Activated CD4-positive, alpha-beta T cell treated with anti-CD3 and anti-CD28 coated beads, Interleukin-2, amount 10 ng/mL, durations not matched to agents 7 days and 5 days (primary cell): ENCODE measurements at regions not wholly inside any gene's neighbourhood (a gene's known extent, or its start where the extent isn't known, plus 50 kb on each side); places are given as distances from the start of the nearest gene placed in this dataset.
"Not testable (repeated sequence)": the region's sequence is repeated elsewhere in the genome, so short reads cannot be mapped to it uniquely, and the experiment has no call there.

Experiments used
- CTCF ChIA-PET: fragments of 350-600 bp; sonication (Branson Sonifier 250); formaldehyde crosslinking; loops from one replicate; lab custom pipeline; 2021; ENCODE audit warnings: antibody characterized with exemption; lab: Charles Lee
- POLR2A ChIA-PET: fragments of 350-600 bp; sonication (Branson Sonifier 250); formaldehyde crosslinking; loops from one replicate; lab custom pipeline; 2021; ENCODE audit warnings: antibody characterized with exemption; lab: Charles Lee
- DNase-seq: peaks from one replicate; pipeline ENCODE4 v3.0.0-alpha.2; 2020
- H3K27ac Mint-ChIP-seq: one replicate; pipeline ENCODE4 v1.8.0; 2021; ENCODE audit warnings: mild to moderate bottlenecking, moderate library complexity, mixed read lengths
- H3K27me3 Mint-ChIP-seq: one replicate; pipeline ENCODE4 v1.8.0; 2021; ENCODE audit warnings: mixed read lengths
- H3K36me3 Mint-ChIP-seq: one replicate; pipeline ENCODE4 v1.8.0; 2021; ENCODE audit warnings: low read depth, mixed read lengths
- H3K4me1 Mint-ChIP-seq: one replicate; pipeline ENCODE4 v1.8.0; 2021; ENCODE audit warnings: mixed read lengths
- H3K4me3 Mint-ChIP-seq: one replicate; pipeline ENCODE4 v1.8.0; 2021; ENCODE audit warnings: mild to moderate bottlenecking, moderate library complexity, mixed read lengths
- H3K9me3 Mint-ChIP-seq: one replicate; pipeline ENCODE4 v1.8.0; 2021; ENCODE audit warnings: mixed read lengths

DNA sequence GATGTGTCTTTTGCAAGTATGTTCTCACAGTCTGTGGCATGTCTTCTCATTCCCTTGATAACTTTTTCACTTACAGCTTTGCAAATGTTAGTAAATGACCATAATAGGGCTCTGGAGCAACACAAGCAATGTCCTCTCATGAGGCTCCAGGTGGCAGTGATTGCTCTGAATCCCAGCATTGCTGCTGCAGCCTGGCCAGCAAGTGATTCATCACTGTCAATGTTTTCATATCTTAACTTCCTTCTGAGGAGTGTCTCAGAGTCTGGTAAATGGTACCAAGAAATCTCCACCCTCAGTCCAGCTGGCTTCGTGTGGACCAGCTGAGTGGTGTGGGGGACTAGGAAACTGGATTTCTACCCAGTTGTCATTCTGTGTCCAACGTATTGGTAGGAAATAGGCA, 139.6 kb downstream of the MYLK4 start:
- POLR2A ChIA-PET, result no interaction called here
- Mint-ChIP-seq H3K4me3 (no peak overlapping the region), H3K36me3 (no peaks in the 10 kb centered on the region), H3K27ac (no peak overlapping the region), H3K27me3 (peaks cover 34% of the 10 kb centered on the region), H3K9me3 (peaks cover 4% of the 10 kb centered on the region), H3K4me1 (no peaks in the 10 kb centered on the region)
- CTCF ChIA-PET, result interaction anchor here (1.5 kb wide), 1 partner anchor 23 kb away, joined by 4 read pairs; no protein-coding TSS in a partner anchor
- no peak for DNase-seq

GRCh38 chr6:2608503-2608902, 142.2 kb downstream of the MYLK4 start:
- Mint-ChIP-seq H3K36me3 (no peaks in the 10 kb centered on the region), H3K4me3 (no peak overlapping the region), H3K9me3 (no peaks in the 10 kb centered on the region), H3K27ac (no peak overlapping the region), H3K27me3 (peaks cover 26% of the 10 kb centered on the region), H3K4me1 (no peaks in the 10 kb centered on the region)
- POLR2A ChIA-PET, result no interaction called here
- DNase-seq, result no peak
- CTCF ChIA-PET, result no interaction called here

GRCh38 chr6:2600363-2600762, 150.4 kb downstream of the MYLK4 start:
- Mint-ChIP-seq H3K27ac (no peak overlapping the region), H3K27me3 (peaks cover 6% of the 10 kb centered on the region), H3K36me3 (no peaks in the 10 kb centered on the region), H3K4me3 (no peak overlapping the region), H3K4me1 (no peaks in the 10 kb centered on the region), H3K9me3 (no peaks in the 10 kb centered on the region)
- CTCF ChIA-PET, result no interaction called here
- POLR2A ChIA-PET, result no interaction called here
- DNase-seq, result no peak

DNA sequence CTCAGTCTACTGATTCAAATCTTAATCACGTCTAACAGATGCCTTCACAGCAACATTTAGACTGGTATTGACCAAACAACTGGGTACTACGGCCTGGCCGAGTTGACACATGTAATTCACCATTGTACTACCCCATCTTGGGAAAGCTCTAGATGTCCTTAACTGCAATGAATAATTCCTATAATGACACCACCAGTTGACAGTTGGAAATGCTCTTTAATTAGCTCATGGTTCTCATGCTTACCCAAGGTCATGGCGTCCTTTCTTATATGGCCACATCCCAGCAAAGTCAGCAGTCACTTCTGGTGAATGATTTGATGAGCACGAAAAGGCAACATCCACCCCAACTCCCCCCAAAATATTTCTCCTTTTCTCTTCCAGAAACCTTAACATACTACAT, 150.9 kb downstream of the MYLK4 start:
- CTCF ChIA-PET, result no interaction called here
- H3K9me3 Mint-ChIP-seq, result no peaks in the 10 kb centered on the region
- no peak overlapping the region for H3K27ac Mint-ChIP-seq
- H3K4me1 Mint-ChIP-seq, result no peaks in the 10 kb centered on the region
- peaks cover 6% of the 10 kb centered on the region for H3K27me3 Mint-ChIP-seq
- no peak for DNase-seq
- H3K4me3 Mint-ChIP-seq, result no peak overlapping the region
- H3K36me3 Mint-ChIP-seq, result no peaks in the 10 kb centered on the region
- POLR2A ChIA-PET, result no interaction called here

- POLR2A ChIA-PET, result no interaction called here
- Mint-ChIP-seq H3K4me3 (no peak overlapping the region), H3K27ac (no peak overlapping the region), H3K9me3 (no peaks in the 10 kb centered on the region), H3K27me3 (peaks cover 6% of the 10 kb centered on the region), H3K36me3 (no peaks in the 10 kb centered on the region), H3K4me1 (no peaks in the 10 kb centered on the region)
- CTCF ChIA-PET, result no interaction called here
- no peak for DNase-seq
Observed at GRCh38 chr6:2598867-2599266, 151.9 kb downstream of the MYLK4 start.

- ChIA-PET CTCF (no interaction called here), POLR2A (no interaction called here)
- no peak overlapping the region for H3K27ac Mint-ChIP-seq
- no peaks in the 10 kb centered on the region for H3K36me3 Mint-ChIP-seq
- H3K9me3 Mint-ChIP-seq, result no peaks in the 10 kb centered on the region
- peaks cover 6% of the 10 kb centered on the region for H3K27me3 Mint-ChIP-seq
- no peak overlapping the region for H3K4me3 Mint-ChIP-seq
- DNase-seq, result no peak
- no peaks in the 10 kb centered on the region for H3K4me1 Mint-ChIP-seq
Observed at GRCh38 chr6:2597991-2598390, 152.7 kb downstream of the MYLK4 start.

DNA sequence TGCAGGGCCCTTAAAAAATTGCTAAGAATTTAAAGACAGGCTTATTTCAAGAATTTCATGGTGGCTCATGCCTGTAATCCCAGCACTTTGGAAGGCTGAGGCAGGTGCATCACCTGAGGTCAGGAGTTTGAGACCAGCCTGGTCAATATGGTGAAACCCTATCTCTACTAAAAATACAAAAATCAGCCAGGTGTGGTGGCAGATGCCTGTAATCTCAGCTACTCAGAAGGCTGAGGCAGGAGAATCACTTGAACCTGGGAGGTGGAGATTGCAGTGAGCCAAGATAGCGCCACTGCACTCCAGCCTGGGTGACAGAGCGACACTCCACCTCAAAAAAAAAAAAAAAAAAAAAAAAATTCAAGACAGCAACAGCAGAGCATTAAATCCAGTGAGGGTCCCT, 153.3 kb downstream of the MYLK4 start:
- DNase-seq, H3K4me1 Mint-ChIP-seq, CTCF ChIA-PET, H3K36me3 Mint-ChIP-seq, H3K27me3 Mint-ChIP-seq, H3K4me3 Mint-ChIP-seq, H3K27ac Mint-ChIP-seq, H3K9me3 Mint-ChIP-seq, POLR2A ChIA-PET: not testable (repeated sequence)

DNA sequence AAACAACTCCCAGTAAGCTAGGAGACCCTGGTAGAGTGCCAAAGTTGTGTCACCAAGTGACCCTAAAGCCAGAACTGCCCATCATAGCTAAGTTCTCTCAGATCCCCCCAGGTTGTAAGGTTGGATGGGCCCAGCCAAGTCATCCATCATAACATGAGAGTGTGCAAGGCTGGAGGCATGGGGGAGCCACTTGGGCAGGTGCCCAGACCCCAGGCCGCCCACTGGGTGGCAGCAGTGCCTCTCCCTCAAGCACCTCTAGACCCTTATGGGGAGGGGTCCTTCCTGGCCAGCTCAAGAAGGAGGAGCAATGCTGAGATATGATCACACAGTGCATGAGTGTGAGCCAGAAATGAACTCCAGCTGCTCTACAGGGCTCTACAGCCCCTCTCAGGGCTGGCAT, 154.5 kb downstream of the MYLK4 start:
- DNase-seq, result no peak
- H3K36me3 Mint-ChIP-seq, result no peaks in the 10 kb centered on the region
- H3K27me3 Mint-ChIP-seq, result peaks cover 3% of the 10 kb centered on the region
- H3K4me1 Mint-ChIP-seq, result no peaks in the 10 kb centered on the region
- ChIA-PET POLR2A (no interaction called here), CTCF (no interaction called here)
- no peak overlapping the region for H3K4me3 Mint-ChIP-seq
- no peaks in the 10 kb centered on the region for H3K9me3 Mint-ChIP-seq
- no peak overlapping the region for H3K27ac Mint-ChIP-seq

DNA sequence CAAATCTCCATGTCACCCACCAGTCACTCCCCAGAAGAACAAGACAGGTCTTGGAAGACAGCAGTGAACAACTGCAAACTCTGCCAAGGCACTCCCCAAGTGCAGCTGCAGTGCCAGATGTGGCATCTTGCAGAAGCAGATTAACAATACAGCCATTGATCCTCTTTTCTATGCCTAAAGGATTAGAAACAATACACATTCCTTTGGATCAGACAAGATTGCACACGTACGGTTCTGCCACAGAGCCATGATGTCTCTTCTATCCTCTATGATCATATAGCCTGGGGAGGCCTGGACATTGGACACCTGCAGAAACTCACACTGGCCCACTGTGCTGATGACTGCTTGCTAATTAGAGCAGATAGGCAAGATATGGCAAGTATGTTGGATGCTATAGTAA, 155.9 kb downstream of the MYLK4 start:
- DNase-seq, result no peak
- no peak overlapping the region for H3K4me3 Mint-ChIP-seq
- POLR2A ChIA-PET, result no interaction called here
- no peaks in the 10 kb centered on the region for H3K36me3 Mint-ChIP-seq
- H3K27ac Mint-ChIP-seq, result no peak overlapping the region
- no peaks in the 10 kb centered on the region for H3K4me1 Mint-ChIP-seq
- H3K9me3 Mint-ChIP-seq, result no peaks in the 10 kb centered on the region
- CTCF ChIA-PET, result no interaction called here
- H3K27me3 Mint-ChIP-seq, result peaks cover 6% of the 10 kb centered on the region

GRCh38 chr6:2593167-2593566, 157.6 kb downstream of the MYLK4 start:
- H3K4me1 Mint-ChIP-seq, result no peaks in the 10 kb centered on the region
- ChIA-PET CTCF (no interaction called here), POLR2A (no interaction called here)
- H3K36me3 Mint-ChIP-seq, result no peaks in the 10 kb centered on the region
- H3K27me3 Mint-ChIP-seq, result peaks cover 17% of the 10 kb centered on the region
- no peaks in the 10 kb centered on the region for H3K9me3 Mint-ChIP-seq
- DNase-seq, result no peak
- H3K27ac Mint-ChIP-seq, result no peak overlapping the region
- no peak overlapping the region for H3K4me3 Mint-ChIP-seq

GRCh38 chr6:2589171-2589661, 161.5 kb downstream of the MYLK4 start:
- ChIA-PET POLR2A (no interaction called here), CTCF (interaction anchor here (0.7 kb wide), 1 partner anchor 8 kb away, joined by 3 read pairs; no protein-coding TSS in a partner anchor)
- H3K4me3 Mint-ChIP-seq, result no peak overlapping the region
- no peaks in the 10 kb centered on the region for H3K36me3 Mint-ChIP-seq
- no peak overlapping the region for H3K27ac Mint-ChIP-seq
- H3K9me3 Mint-ChIP-seq, result no peaks in the 10 kb centered on the region
- no peaks in the 10 kb centered on the region for H3K4me1 Mint-ChIP-seq
- no peak for DNase-seq
- H3K27me3 Mint-ChIP-seq, result peaks cover 48% of the 10 kb centered on the region

GRCh38 chr6:2583459-2583858, 167.3 kb downstream of the MYLK4 start:
- CTCF ChIA-PET, result no interaction called here

GRCh38 chr6:2582268-2582667, 168.5 kb downstream of the MYLK4 start:
- no peaks in the 10 kb centered on the region for H3K9me3 Mint-ChIP-seq
- H3K27ac Mint-ChIP-seq, result no peak overlapping the region
- no peak for DNase-seq
- peaks cover 59% of the 10 kb centered on the region for H3K27me3 Mint-ChIP-seq
- ChIA-PET POLR2A (no interaction called here), CTCF (no interaction called here)
- no peaks in the 10 kb centered on the region for H3K4me1 Mint-ChIP-seq
- no peak overlapping the region for H3K4me3 Mint-ChIP-seq
- H3K36me3 Mint-ChIP-seq, result no peaks in the 10 kb centered on the region

More at GRCh38 chr6:2583459-2583858, 167.3 kb downstream of the MYLK4 start:
- Mint-ChIP-seq H3K4me1 (no peaks in the 10 kb centered on the region), H3K27me3 (peaks cover 67% of the 10 kb centered on the region), H3K36me3 (no peaks in the 10 kb centered on the region), H3K4me3 (no peak overlapping the region), H3K9me3 (no peaks in the 10 kb centered on the region), H3K27ac (no peak overlapping the region)
- DNase-seq, result no peak
- POLR2A ChIA-PET, result no interaction called here

DNA sequence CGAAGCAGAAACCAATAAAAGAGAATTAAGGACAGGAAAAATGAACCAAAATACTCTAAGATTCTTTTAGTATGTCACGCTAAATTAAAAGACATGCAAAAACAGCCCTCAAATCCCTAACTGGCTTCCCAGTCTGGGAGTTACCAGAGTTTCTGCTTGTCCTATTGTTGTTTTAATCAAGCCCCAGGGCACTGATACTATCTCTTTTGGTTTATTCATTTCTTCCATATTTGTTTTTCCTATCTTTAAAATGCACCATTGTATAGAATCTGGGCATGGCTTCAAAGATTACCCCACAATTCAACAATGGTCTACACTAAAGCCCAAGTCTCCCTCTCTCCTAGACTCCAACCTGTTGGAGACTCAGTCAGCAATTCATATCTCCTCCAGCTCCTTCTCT, 169.1 kb downstream of the MYLK4 start:
- Mint-ChIP-seq H3K36me3 (no peaks in the 10 kb centered on the region), H3K4me3 (no peak overlapping the region), H3K9me3 (no peaks in the 10 kb centered on the region), H3K4me1 (no peaks in the 10 kb centered on the region), H3K27me3 (peaks cover 56% of the 10 kb centered on the region), H3K27ac (no peak overlapping the region)
- POLR2A ChIA-PET, result no interaction called here
- DNase-seq, result no peak
- CTCF ChIA-PET, result interaction anchor here (0.8 kb wide), 1 partner anchor 8 kb away, joined by 3 read pairs; no protein-coding TSS in a partner anchor
